IPS-18c (cell line): ENCODE measurements at regions not wholly inside any gene's neighbourhood (a gene's known extent, or its start where the extent isn't known, plus 50 kb on each side); places are given as distances from the start of the nearest gene placed in this dataset.

Experiments
- H3K4me3 ChIP-seq: 2 replicates; pipeline ENCODE4 v1.7.0; 2013; ENCODE audit warnings: low read depth, mild to moderate bottlenecking, low read length, moderate library complexity; ENCODE audit not compliant: insufficient read depth
- H3K9me3 ChIP-seq: one replicate; pipeline ENCODE4 v1.6.1; 2013; ENCODE audit warnings: mild to moderate bottlenecking, low read length, moderate library complexity; ENCODE audit not compliant: control insufficient read depth, insufficient read depth

DNA sequence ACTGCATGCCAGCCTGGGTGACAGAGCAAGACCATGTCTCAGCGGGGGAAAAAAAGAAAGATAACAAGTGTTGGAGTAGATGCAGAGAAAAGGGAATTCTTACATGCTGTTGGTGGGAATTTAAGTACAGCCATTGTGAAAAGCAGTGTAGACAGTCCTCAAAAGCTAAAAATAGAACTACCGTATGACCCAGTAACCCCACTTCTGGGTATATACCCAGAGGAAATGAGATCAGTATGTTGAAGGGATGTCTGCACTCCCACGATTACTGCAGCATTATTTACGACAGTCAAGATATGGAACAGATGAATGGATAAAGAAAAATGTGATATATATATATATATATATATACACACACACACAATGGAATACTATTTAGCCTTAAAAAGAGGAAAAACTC is 225.3 kb upstream of the SLC24A2 start:
- no peak overlapping the region for H3K4me3 ChIP-seq
- no peaks in the 10 kb centered on the region for H3K9me3 ChIP-seq

DNA sequence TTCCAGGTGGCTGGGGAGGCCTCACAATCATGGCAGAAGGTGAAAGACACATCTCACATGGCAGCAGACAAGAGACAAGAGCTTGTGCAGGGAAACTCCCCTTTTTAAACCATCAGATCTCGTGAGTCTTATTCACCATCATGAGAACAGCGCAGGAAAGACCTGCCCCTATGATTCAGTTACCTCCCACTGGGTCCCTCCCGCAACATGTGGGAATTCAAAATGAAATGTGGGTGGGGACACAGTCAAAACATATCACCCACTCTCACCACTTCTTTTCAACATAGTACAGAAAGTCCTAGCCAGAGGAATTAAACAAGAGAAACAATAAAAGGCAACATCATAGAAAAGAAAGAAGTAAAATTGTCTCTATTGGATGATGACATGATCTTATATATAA is 223.4 kb upstream of the SLC24A2 start:
- Histone ChIP-seq H3K9me3 (no peaks in the 10 kb centered on the region), H3K4me3 (no peak overlapping the region)

DNA sequence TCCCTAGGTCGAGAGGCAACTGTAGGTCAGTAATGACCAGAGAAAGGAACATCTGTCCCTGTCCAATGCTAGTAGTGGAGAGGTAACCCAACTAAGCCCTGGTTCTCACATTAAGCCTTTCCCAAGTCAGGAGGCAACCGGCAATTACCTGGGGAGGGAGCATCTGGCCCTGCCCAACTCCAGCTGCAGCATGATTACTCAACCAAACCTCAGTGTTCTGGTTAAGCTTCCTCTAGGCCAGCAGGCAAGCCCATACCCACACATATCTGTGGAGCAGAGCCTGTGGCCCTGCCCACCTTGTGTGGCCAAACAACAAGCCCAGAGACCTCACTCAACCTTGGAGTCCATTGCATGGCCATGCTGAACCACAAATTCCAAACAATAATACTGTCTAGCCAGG is 220.8 kb upstream of the SLC24A2 start:
- H3K4me3 ChIP-seq = no peak overlapping the region
- no peaks in the 10 kb centered on the region for H3K9me3 ChIP-seq

DNA sequence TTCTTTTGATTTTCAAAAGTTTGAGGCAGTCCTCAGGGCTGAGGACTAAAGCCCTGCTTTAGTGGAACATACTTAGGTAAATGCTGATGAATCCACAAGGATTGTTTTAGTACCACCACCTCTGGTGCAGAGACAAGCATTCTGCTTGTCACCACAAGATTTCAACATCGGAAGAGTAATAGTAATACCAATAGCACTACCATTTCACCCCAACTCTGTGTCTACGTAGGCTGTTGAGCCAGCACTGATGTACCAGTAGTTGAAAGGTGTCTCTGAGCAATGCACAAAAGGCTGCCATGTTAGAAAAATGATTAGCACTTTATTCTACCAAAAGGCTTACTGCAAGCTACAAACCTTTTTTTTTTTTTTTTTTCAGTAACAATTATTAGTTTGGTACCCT is 213.2 kb upstream of the SLC24A2 start:
- H3K4me3 ChIP-seq = no peak overlapping the region
- H3K9me3 ChIP-seq = no peaks in the 10 kb centered on the region

- no peaks in the 10 kb centered on the region for H3K9me3 ChIP-seq
- H3K4me3 ChIP-seq = no peak overlapping the region
Observed at GRCh38 chr9:20001058-20001457, 212.2 kb upstream of the SLC24A2 start.

GRCh38 chr9:19999491-20000057 is 210.7 kb upstream of the SLC24A2 start:
- no peak overlapping the region for H3K4me3 ChIP-seq

DNA sequence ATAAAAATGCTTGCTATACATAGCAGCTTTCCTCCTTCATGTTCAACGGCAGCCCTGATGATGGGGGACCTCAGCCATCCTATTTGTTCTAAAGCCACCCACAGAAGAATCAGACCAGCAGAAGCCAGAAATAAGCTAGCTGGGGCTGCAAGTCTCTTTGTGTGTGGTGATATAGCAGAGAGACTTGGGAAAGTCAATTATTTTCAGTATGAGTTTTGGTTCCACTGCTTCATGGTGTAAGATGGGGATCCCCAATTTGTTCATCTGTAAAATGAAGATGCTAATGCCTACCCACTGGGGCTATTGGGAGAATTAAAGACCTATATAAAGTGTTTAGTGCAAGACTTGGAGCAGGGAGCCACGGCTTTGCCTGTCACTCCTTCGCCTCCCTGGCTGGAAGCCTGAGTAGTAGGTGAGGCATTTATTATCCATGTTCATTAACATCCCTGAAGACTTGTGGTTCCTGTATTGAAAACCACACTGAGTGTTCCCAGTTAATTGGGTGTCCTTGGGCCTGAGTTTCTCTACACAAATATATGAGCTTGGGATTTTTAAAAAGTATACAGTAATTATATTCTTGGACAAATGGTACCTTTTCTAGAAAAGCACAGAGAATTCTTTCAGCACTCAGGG is 210.1 kb upstream of the SLC24A2 start:
- H3K4me3 ChIP-seq = no peak overlapping the region

More at GRCh38 chr9:19999491-20000057, 210.7 kb upstream of the SLC24A2 start:
- no peaks in the 10 kb centered on the region for H3K9me3 ChIP-seq

GRCh38 chr9:19998153-19998552 is 209.3 kb upstream of the SLC24A2 start:
- no peak overlapping the region for H3K4me3 ChIP-seq
- no peaks in the 10 kb centered on the region for H3K9me3 ChIP-seq

More for the DNA sequence above, 210.1 kb upstream of the SLC24A2 start:
- no peaks in the 10 kb centered on the region for H3K9me3 ChIP-seq

GRCh38 chr9:19995619-19996018 is 206.8 kb upstream of the SLC24A2 start:
- Histone ChIP-seq H3K4me3 (no peak overlapping the region), H3K9me3 (no peaks in the 10 kb centered on the region)

DNA sequence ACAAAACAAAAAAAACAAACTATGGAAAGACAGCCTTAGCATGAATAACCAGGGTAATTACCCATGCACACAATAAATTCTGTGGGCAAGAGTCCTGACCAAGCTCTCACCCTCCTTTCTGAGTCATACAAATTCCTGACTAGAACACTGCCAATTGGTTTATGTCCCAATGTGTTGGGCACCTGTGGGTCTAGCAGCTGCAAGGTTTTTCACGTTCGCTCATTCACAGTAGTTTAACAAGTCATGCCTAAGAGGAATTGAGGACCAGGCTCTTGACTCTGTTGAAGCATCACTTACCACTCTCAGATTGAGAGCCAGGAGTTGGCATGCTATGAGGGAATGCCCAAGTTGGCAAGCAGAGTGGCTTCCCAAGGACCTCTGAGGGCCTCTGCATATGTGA is 205.5 kb upstream of the SLC24A2 start:
- Histone ChIP-seq H3K9me3 (no peaks in the 10 kb centered on the region), H3K4me3 (no peak overlapping the region)

DNA sequence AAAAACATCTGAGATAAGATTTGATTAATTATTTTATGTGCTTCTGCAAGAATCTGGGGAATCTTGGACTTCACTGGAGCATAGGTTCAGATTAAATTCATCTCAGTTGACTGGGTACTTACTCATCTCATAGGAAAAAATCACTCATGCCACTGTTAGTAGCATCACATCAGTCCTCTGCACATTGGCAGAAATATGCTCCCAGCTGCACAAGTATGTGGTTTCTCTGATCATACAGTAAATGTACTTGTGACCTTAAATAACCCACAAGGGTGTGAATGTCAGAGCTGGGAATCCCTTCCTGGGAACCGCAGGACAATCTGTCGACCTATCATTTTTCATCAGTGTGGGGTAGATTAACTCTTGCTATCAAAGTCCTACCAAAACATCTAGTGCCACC is 203.7 kb upstream of the SLC24A2 start:
- H3K9me3 ChIP-seq = no peaks in the 10 kb centered on the region

DNA sequence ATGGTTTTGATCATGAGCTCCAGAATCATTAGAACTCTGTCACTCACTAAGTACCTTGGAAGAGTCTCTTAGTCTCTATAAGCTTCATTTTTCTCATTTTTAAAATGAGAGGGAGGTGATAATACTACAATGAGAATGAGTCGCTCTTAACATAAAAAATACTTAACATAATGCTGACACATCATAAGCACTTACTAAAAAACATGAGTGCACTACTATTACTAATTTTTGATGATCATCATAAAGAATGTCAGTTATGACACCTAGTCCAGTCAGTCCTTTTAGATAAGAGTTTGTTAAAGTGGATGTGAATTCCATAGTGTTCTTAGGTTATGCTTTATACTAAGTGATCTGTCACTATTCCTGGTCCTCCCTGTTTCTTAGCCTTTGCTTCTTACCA is 200.4 kb upstream of the SLC24A2 start:
- Histone ChIP-seq H3K9me3 (no peaks in the 10 kb centered on the region), H3K4me3 (no peak overlapping the region)

More for the DNA sequence above, 203.7 kb upstream of the SLC24A2 start:
- H3K4me3 ChIP-seq = no peak overlapping the region

GRCh38 chr9:19988281-19988680 is 199.4 kb upstream of the SLC24A2 start:
- Histone ChIP-seq H3K9me3 (no peaks in the 10 kb centered on the region), H3K4me3 (no peak overlapping the region)

- no peaks in the 10 kb centered on the region for H3K9me3 ChIP-seq
- no peak overlapping the region for H3K4me3 ChIP-seq
Observed at GRCh38 chr9:19985081-19985480, 196.2 kb upstream of the SLC24A2 start.

- no peaks in the 10 kb centered on the region for H3K9me3 ChIP-seq
- H3K4me3 ChIP-seq = no peak overlapping the region
Observed at GRCh38 chr9:19976226-19976625, 187.4 kb upstream of the SLC24A2 start.

DNA sequence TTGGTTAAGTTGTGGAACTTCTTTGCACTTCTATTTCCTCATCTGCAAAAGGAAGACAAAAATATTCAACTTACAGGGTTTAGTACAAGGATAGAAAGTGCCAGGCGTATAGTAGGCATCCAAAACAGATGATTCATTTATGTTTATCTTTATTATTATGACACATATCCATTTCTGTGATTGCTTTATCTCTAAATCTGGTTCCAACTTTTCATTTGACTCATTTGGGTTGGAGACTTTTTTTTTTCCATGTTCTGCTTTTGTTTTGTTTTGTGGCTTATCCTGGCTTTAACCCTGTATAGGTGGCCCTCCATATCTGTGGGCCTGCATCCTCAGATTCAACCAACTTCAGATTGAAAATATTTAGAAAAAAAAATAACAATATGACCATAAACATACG is 186.7 kb upstream of the SLC24A2 start:
- Histone ChIP-seq H3K4me3 (no peak overlapping the region), H3K9me3 (no peaks in the 10 kb centered on the region)

- Histone ChIP-seq H3K4me3 (no peak overlapping the region), H3K9me3 (no peaks in the 10 kb centered on the region)
Observed at GRCh38 chr9:19969721-19970120, 180.9 kb upstream of the SLC24A2 start.

DNA sequence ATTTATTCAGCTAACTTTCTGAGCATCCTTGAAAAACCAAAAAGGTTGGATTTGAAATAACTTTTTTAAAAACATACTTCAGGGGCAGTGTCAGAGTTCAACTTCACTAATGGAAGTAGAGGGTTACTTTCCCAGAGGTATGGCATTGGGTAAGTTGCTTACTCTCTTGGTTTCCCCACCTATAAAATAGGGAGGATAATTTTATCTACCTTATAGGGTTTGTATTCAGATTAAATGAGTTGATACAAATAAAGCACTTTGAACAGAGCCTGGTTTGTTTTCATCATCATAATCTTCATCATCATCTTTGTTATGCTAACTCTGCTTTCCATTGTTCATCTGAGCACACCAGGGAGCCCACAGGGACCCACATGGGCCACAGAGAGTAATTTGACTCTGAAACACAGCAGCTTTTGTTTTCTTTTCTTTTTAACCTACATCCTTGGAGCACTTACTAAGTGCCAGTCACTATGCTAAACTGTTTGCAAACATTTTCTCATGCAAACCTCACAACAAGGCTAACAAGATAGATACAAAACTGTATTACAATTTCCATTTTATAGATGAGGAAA is 179.1 kb upstream of the SLC24A2 start:
- Histone ChIP-seq H3K9me3 (no peaks in the 10 kb centered on the region), H3K4me3 (no peak overlapping the region)
